Upper lobe of left lung (tissue), 4 donors: ENCODE measurements at regions not wholly inside any gene's neighbourhood (a gene's known extent, or its start where the extent isn't known, plus 50 kb on each side); places are given as distances from the start of the nearest gene placed in this dataset.

Experiments used
- CTCF ChIP-seq, 6 experiments: fragments of 450-650 bp in 4 of 6; fragments of 200-600 bp in 2 of 6; sonication (generic) in 2 of 6; IDR thresholded peaks; one replicate each; pipeline ENCODE4 v1.5.1; 2016 to 2019; ENCODE audit warnings: antibody characterized with exemption in 6 of 6
- POLR2A ChIP-seq, 4 donors: fragments of 450-650 bp; IDR thresholded peaks; one replicate each; pipeline ENCODE4 v1.5.1; 2016 to 2017; ENCODE audit warnings: antibody characterized with exemption in 4 of 4, mild to moderate bottlenecking in 2 of 4

DNA sequence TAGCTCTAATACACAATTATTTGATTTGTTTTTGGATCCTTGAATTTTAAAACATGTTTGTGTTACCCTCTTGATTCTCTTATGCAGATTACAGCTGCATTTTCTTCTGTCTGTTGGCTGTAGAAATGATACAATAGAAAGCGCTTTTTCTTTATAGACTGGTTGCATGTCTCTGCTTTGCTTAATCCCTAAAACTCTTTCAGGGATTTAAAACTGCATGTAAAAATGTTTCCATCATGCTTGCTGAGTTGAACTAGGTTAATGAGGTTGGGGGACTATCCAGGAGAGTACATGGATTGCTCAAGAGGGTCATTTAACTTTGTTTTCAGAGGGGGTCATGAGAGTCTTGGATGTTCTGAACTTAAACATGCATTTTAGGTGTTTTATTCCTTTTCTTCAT lies 166.4 kb upstream of the IFNG-AS1 start:
- TF ChIP-seq CTCF (IDR thresholded peaks at IDR 0.05): no peak
- TF ChIP-seq POLR2A (IDR thresholded peaks at IDR 0.05): no peak
